Astrocyte (in vitro differentiated cells and primary cell): ENCODE measurements at regions not wholly inside any gene's neighbourhood (a gene's known extent, or its start where the extent isn't known, plus 50 kb on each side); places are given as distances from the start of the nearest gene placed in this dataset.

Experiments
- DNase-seq: peaks from one replicate; pipeline ENCODE4 v3.0.0-alpha.2; 2010; ENCODE audit warnings: low read depth
- FAIRE-seq: peaks from 2 replicates; lab custom pipeline; 2011; peaks lifted over from hg19 to GRCh38; lab: Jason Lieb, UNC
- H2AFZ ChIP-seq: 2 replicates; pipeline ENCODE4 v1.6.0; 2012; ENCODE audit warnings: low read depth, low read length, inconsistent platforms
- H3K27ac ChIP-seq: 2 replicates; pipeline ENCODE4 v1.5.1; 2011; ENCODE audit warnings: low read depth, low read length, inconsistent platforms
- H3K27me3 ChIP-seq: 2 replicates; pipeline ENCODE4 v1.6.0; 2011; ENCODE audit warnings: low read length, inconsistent platforms; ENCODE audit not compliant: insufficient read depth
- H3K36me3 ChIP-seq: 2 replicates; pipeline ENCODE4 v1.5.1; 2011; ENCODE audit warnings: low read length, inconsistent platforms; ENCODE audit not compliant: insufficient read depth
- H3K4me1 ChIP-seq: 2 replicates; pipeline ENCODE4 v1.5.1; 2011; ENCODE audit warnings: low read length, inconsistent platforms; ENCODE audit not compliant: insufficient read depth
- H3K4me2 ChIP-seq: 2 replicates; pipeline ENCODE4 v1.6.0; 2012; ENCODE audit warnings: low read length, inconsistent platforms
- H3K4me3 ChIP-seq: 2 replicates; pipeline ENCODE4 v1.5.1; 2011; ENCODE audit warnings: low read depth, mild to moderate bottlenecking, low read length, inconsistent platforms; ENCODE audit not compliant: insufficient read depth
- H3K79me2 ChIP-seq: 2 replicates; pipeline ENCODE4 v1.6.0; 2012; ENCODE audit warnings: mild to moderate bottlenecking, low read length, inconsistent platforms; ENCODE audit not compliant: insufficient read depth
- H3K9ac ChIP-seq: 2 replicates; pipeline ENCODE4 v1.6.0; 2012; ENCODE audit warnings: mild to moderate bottlenecking, low read length, inconsistent platforms
- H3K9me3 ChIP-seq: 2 replicates; pipeline ENCODE4 v1.5.1; 2012; ENCODE audit warnings: low read depth, mild to moderate bottlenecking, low read length, inconsistent platforms; ENCODE audit not compliant: insufficient read depth
- H4K20me1 ChIP-seq: 2 replicates; pipeline ENCODE4 v1.6.0; 2012; ENCODE audit warnings: low read length, inconsistent platforms; ENCODE audit not compliant: insufficient read depth
- H3K27ac Mint-ChIP-seq: one replicate; pipeline ENCODE4 v1.8.0; 2021; ENCODE audit warnings: mild to moderate bottlenecking, mixed read lengths; ENCODE audit not compliant: unreplicated experiment
- H3K27me3 Mint-ChIP-seq: one replicate; pipeline ENCODE4 v1.8.0; 2021; ENCODE audit warnings: low read depth, mixed read lengths; ENCODE audit not compliant: unreplicated experiment
- H3K36me3 Mint-ChIP-seq: one replicate; pipeline ENCODE4 v1.8.0; 2021; ENCODE audit warnings: low read depth, mixed read lengths; ENCODE audit not compliant: unreplicated experiment
- H3K4me1 Mint-ChIP-seq: one replicate; pipeline ENCODE4 v1.8.0; 2021; ENCODE audit warnings: low read depth, mixed read lengths; ENCODE audit not compliant: unreplicated experiment
- H3K4me3 Mint-ChIP-seq: one replicate; pipeline ENCODE4 v1.8.0; 2021; ENCODE audit warnings: mild to moderate bottlenecking, moderate library complexity, mixed read lengths; ENCODE audit not compliant: unreplicated experiment
- H3K9me3 Mint-ChIP-seq: one replicate; pipeline ENCODE4 v1.8.0; 2021; ENCODE audit warnings: mild to moderate bottlenecking, mixed read lengths; ENCODE audit not compliant: unreplicated experiment
- CTCF ChIP-seq: IDR thresholded peaks from 2 replicates; pipeline ENCODE4 v1.5.1; 2011; ENCODE audit warnings: low read depth, mild to moderate bottlenecking, inconsistent platforms, low read length, moderate library complexity; ENCODE audit not compliant: insufficient read depth
- EZH2 ChIP-seq: IDR thresholded peaks from 2 replicates; pipeline ENCODE4 v1.6.1; 2012; ENCODE audit warnings: mild to moderate bottlenecking, low read length, inconsistent platforms; ENCODE audit not compliant: insufficient read depth

- Mint-ChIP-seq H3K27ac (no peak overlapping the region), H3K27me3 (no peaks in the 10 kb centered on the region), H3K4me3 (no peak overlapping the region), H3K36me3 (no peaks in the 10 kb centered on the region), H3K4me1 (no peaks in the 10 kb centered on the region), H3K9me3 (peaks cover 3% of the 10 kb centered on the region)
- H3K4me3 ChIP-seq = no peak overlapping the region
- no peak overlapping the region for H3K9ac ChIP-seq
- no peaks in the 10 kb centered on the region for H4K20me1 ChIP-seq
- H3K27me3 ChIP-seq = no peaks in the 10 kb centered on the region
- H2AFZ ChIP-seq = no peak overlapping the region
- H3K4me2 ChIP-seq = no peak overlapping the region
- no peaks in the 10 kb centered on the region for H3K9me3 ChIP-seq
- H3K79me2 ChIP-seq = no peaks in the 10 kb centered on the region
- DNase-seq (no peak), FAIRE-seq (no peak)
- no peaks in the 10 kb centered on the region for H3K4me1 ChIP-seq
- no peaks in the 10 kb centered on the region for H3K36me3 ChIP-seq
- no peak overlapping the region for H3K27ac ChIP-seq
- no peak for TF ChIP-seq EZH2
- no peak for TF ChIP-seq CTCF
Observed at GRCh38 chr14:53735916-53736315, 220.7 kb downstream of the BMP4 start.

DNA sequence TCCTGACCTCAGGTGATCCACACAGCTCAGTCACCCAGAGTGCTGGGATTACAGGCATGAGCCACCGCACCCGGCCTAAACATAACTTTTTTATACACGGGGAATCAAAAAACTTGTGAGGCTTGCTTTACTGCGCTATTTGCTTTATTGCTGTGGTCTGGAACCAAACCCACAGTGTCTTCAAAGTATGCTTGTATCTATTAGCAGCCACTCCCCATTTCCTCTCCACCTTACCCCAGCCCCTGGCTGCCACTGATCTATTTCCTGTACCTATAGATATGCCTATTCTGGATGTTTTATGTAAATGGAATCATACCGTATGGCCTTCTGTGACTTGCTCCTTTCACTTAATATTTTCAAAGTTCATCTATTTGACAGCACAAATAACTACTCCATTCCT lies 233.4 kb downstream of the BMP4 start:
- no peak for TF ChIP-seq EZH2
- no peak for TF ChIP-seq CTCF
- Mint-ChIP-seq H3K4me1 (no peaks in the 10 kb centered on the region), H3K36me3 (peaks cover 2% of the 10 kb centered on the region), H3K27ac (no peak overlapping the region), H3K9me3 (peaks cover 11% of the 10 kb centered on the region), H3K4me3 (no peak overlapping the region), H3K27me3 (no peaks in the 10 kb centered on the region)
- Histone ChIP-seq H4K20me1 (no peaks in the 10 kb centered on the region), H3K27ac (no peak overlapping the region), H2AFZ (no peak overlapping the region), H3K4me3 (no peak overlapping the region), H3K27me3 (no peaks in the 10 kb centered on the region), H3K36me3 (no peaks in the 10 kb centered on the region), H3K4me1 (no peaks in the 10 kb centered on the region), H3K9ac (no peak overlapping the region), H3K79me2 (no peaks in the 10 kb centered on the region), H3K9me3 (peaks cover 3% of the 10 kb centered on the region), H3K4me2 (no peak overlapping the region)
- FAIRE-seq (no peak), DNase-seq (no peak)

- H3K4me1 ChIP-seq = peaks cover 7% of the 10 kb centered on the region
- no peaks in the 10 kb centered on the region for H3K36me3 ChIP-seq
- peaks cover 13% of the 10 kb centered on the region for H3K4me1 Mint-ChIP-seq
- H2AFZ ChIP-seq = no peak overlapping the region
- no peaks in the 10 kb centered on the region for H3K27me3 Mint-ChIP-seq
- H3K79me2 ChIP-seq = no peaks in the 10 kb centered on the region
- no peaks in the 10 kb centered on the region for H4K20me1 ChIP-seq
- H3K27ac ChIP-seq = no peak overlapping the region
- peaks cover 11% of the 10 kb centered on the region for H3K9me3 Mint-ChIP-seq
- TF ChIP-seq EZH2 = no peak
- no peak for TF ChIP-seq CTCF
- no peak for FAIRE-seq
- H3K9ac ChIP-seq = no peak overlapping the region
- H3K36me3 Mint-ChIP-seq = peaks cover 2% of the 10 kb centered on the region
- no peak for DNase-seq
- peaks cover 3% of the 10 kb centered on the region for H3K9me3 ChIP-seq
- no peak overlapping the region for H3K4me2 ChIP-seq
- no peak overlapping the region for H3K4me3 ChIP-seq
- no peak overlapping the region for H3K27ac Mint-ChIP-seq
- H3K27me3 ChIP-seq = no peaks in the 10 kb centered on the region
- no peak overlapping the region for H3K4me3 Mint-ChIP-seq
Observed at GRCh38 chr14:53719536-53719935, 237.1 kb downstream of the BMP4 start.
